CD14-positive monocyte (primary cell): ENCODE measurements at regions not wholly inside any gene's neighbourhood (a gene's known extent, or its start where the extent isn't known, plus 50 kb on each side); places are given as distances from the start of the nearest gene placed in this dataset.

ENCODE experiments used
- DNase-seq, 3 donors: peaks; one replicate each; pipeline ENCODE4 v3.0.0-alpha.2; 2011 to 2022
- H2AFZ ChIP-seq: 2 replicates; pipeline ENCODE4 v1.6.0; 2012; ENCODE audit warnings: mild to moderate bottlenecking, low read depth, low read length, inconsistent platforms; ENCODE audit not compliant: insufficient read depth, poor library complexity, severe bottlenecking
- H3K27ac ChIP-seq, 2 donors: 1 replicate in 1 of 2; 2 replicates in 1 of 2; pipeline ENCODE4 v1.5.1; 2012 to 2013; ENCODE audit warnings: low read length in 2 of 2, control low read depth in 1 of 2, inconsistent platforms in 1 of 2, low read depth in 1 of 2, mild to moderate bottlenecking in 1 of 2
- H3K27me3 ChIP-seq, 2 donors: one replicate each; pipeline versions ENCODE4 v1.6.0 to v1.6.1; 2011 to 2013; ENCODE audit warnings: low read length in 2 of 2; ENCODE audit not compliant: control insufficient read depth in 2 of 2, insufficient read depth in 2 of 2
- H3K36me3 ChIP-seq, 2 donors: replicated peaks in 1 of 2; 1 replicate in 1 of 2; 2 replicates in 1 of 2; pipeline versions ENCODE4 v1.5.1 to v1.6.1; 2012 to 2013; ENCODE audit warnings: low read length in 2 of 2, control low read depth in 1 of 2, inconsistent platforms in 1 of 2, mild to moderate bottlenecking in 1 of 2; ENCODE audit not compliant: insufficient read depth in 2 of 2, control insufficient read depth in 1 of 2
- H3K4me1 ChIP-seq, 2 donors: 1 replicate in 1 of 2; 2 replicates in 1 of 2; pipeline versions ENCODE4 v1.5.1 to v1.6.1; 2012 to 2013; ENCODE audit warnings: low read length in 2 of 2, control low read depth in 1 of 2, inconsistent platforms in 1 of 2, mild to moderate bottlenecking in 1 of 2, moderate library complexity in 1 of 2; ENCODE audit not compliant: insufficient read depth in 2 of 2, control insufficient read depth in 1 of 2
- H3K4me2 ChIP-seq: replicated peaks from 2 replicates; pipeline ENCODE3; 2012; ENCODE audit warnings: low read length, moderate library complexity, mild to moderate bottlenecking; ENCODE audit not compliant: poor library complexity, severe bottlenecking; ENCODE audit errors: extremely low read depth
- H3K4me3 ChIP-seq, 3 experiments: fragments of 200-600 bp in 1 of 3; sonication (generic) in 1 of 3; replicated peaks in 1 of 3; 1 replicate in 2 of 3; 2 replicates in 1 of 3; pipeline ENCODE4 v1.5.1; 2011 to 2013; ENCODE audit warnings: low read length in 3 of 3, mild to moderate bottlenecking in 3 of 3, control low read depth in 2 of 3, low read depth in 2 of 3, inconsistent platforms in 1 of 3, moderate library complexity in 1 of 3
- H3K79me2 ChIP-seq: 2 replicates; pipeline ENCODE4 v1.6.0; 2012; ENCODE audit warnings: mild to moderate bottlenecking, control low read depth, inconsistent platforms, low read length, moderate library complexity; ENCODE audit not compliant: insufficient read depth
- H3K9ac ChIP-seq: 2 replicates; pipeline ENCODE4 v1.6.0; 2017; ENCODE audit warnings: low read length, mild to moderate bottlenecking; ENCODE audit not compliant: insufficient read depth, poor library complexity, severe bottlenecking
- H3K9me3 ChIP-seq, 2 donors: replicated peaks in 1 of 2; 1 replicate in 1 of 2; 2 replicates in 1 of 2; pipeline versions ENCODE4 v1.5.1 to v1.6.1; 2012 to 2013; ENCODE audit warnings: low read length in 2 of 2, control low read depth in 1 of 2; ENCODE audit not compliant: control insufficient read depth in 1 of 2, insufficient read depth in 1 of 2
- H4K20me1 ChIP-seq: 2 replicates; pipeline ENCODE4 v1.6.0; 2012; ENCODE audit warnings: mild to moderate bottlenecking, low read length, control low read depth, moderate library complexity; ENCODE audit not compliant: insufficient read depth
- H3K27ac Mint-ChIP-seq, 7 donors: one replicate each; pipeline ENCODE4 v1.8.0; 2020; ENCODE audit warnings: mild to moderate bottlenecking in 7 of 7, mixed read lengths in 7 of 7, moderate library complexity in 6 of 7, inconsistent platforms in 2 of 7
- H3K27me3 Mint-ChIP-seq, 3 donors: one replicate each; pipeline ENCODE4 v1.8.0; 2021 to 2022; ENCODE audit warnings: low read depth in 3 of 3, mild to moderate bottlenecking in 3 of 3, mixed read lengths in 3 of 3, moderate library complexity in 3 of 3, inconsistent platforms in 1 of 3
- H3K36me3 Mint-ChIP-seq, 2 donors: one replicate each; pipeline ENCODE4 v1.8.0; 2020; ENCODE audit warnings: mixed read lengths in 2 of 2, inconsistent platforms in 1 of 2, mild to moderate bottlenecking in 1 of 2
- H3K4me1 Mint-ChIP-seq: one replicate; pipeline ENCODE4 v1.8.0; 2020; ENCODE audit warnings: mild to moderate bottlenecking, mixed read lengths
- H3K4me3 Mint-ChIP-seq, 2 donors: one replicate each; pipeline ENCODE4 v1.8.0; 2020; ENCODE audit warnings: mild to moderate bottlenecking in 2 of 2, mixed read lengths in 2 of 2, moderate library complexity in 1 of 2
- H3K9me3 Mint-ChIP-seq, 7 donors: one replicate each; pipeline ENCODE4 v1.8.0; 2020 to 2022; ENCODE audit warnings: mixed read lengths in 7 of 7, mild to moderate bottlenecking in 6 of 7, moderate library complexity in 6 of 7, inconsistent platforms in 2 of 7
- CTCF ChIP-seq: fragments of 200-600 bp; IDR thresholded peaks from one replicate; pipeline ENCODE4 v1.8.0; 2022; ENCODE audit warnings: antibody characterized with exemption, mild to moderate bottlenecking
- WGBS: methylation state at CpG from one replicate; pipeline ENCODE4 v1.1.5; 2013; ENCODE audit warnings: missing lambda C conversion rate; ENCODE audit not compliant: insufficient coverage; 5-methylcytosine and 5-hydroxymethylcytosine counted together
- intact Hi-C, 2 donors: fragments of 100-400 bp; cut with micrococcal nuclease; formaldehyde crosslinking; loops; one replicate each; pipeline versions ENCODE4 v1.15.0 to v1.15.1; 2023

- Mint-ChIP-seq H3K4me3 (no peak overlapping the region), H3K36me3 (no peaks in the 10 kb centered on the region), H3K27me3 (no peaks in the 10 kb centered on the region), H3K9me3 (peaks cover 0 to under 1% (median 0%) of the 10 kb centered on the region in 7 donors), H3K27ac (no peak overlapping the region), H3K4me1 (no peaks in the 10 kb centered on the region)
- Histone ChIP-seq H4K20me1 (no peaks in the 10 kb centered on the region), H3K79me2 (no peaks in the 10 kb centered on the region), H3K9ac (no peak overlapping the region), H3K36me3 (no peaks in the 10 kb centered on the region), H3K27me3 (no peaks in the 10 kb centered on the region), H3K4me3 (no peak overlapping the region), H2AFZ (no peak overlapping the region), H3K4me2 (no peak overlapping the region), H3K4me1 (no peaks in the 10 kb centered on the region), H3K27ac (no peak overlapping the region), H3K9me3 (no peaks in the 10 kb centered on the region)
- intact Hi-C loops = no loop called here
- WGBS = no CpG with 5 or more reads among the region's 1 CpG
- TF ChIP-seq CTCF = no peak
- no peak for DNase-seq
Measured at GRCh38 chr6:94845742-94846141, 731.6 kb upstream of the MANEA start.

- Mint-ChIP-seq H3K9me3 (peaks cover 0 to 3% (median 0%) of the 10 kb centered on the region in 7 donors), H3K4me1 (no peaks in the 10 kb centered on the region), H3K27ac (no peak overlapping the region), H3K4me3 (no peak overlapping the region), H3K36me3 (no peaks in the 10 kb centered on the region), H3K27me3 (peaks cover 0 to 1% (median 0%) of the 10 kb centered on the region in 3 donors)
- intact Hi-C loops = no loop called here
- H3K4me3 ChIP-seq = no peak overlapping the region
- TF ChIP-seq CTCF = no peak
- no peaks in the 10 kb centered on the region for H3K4me1 ChIP-seq
- H4K20me1 ChIP-seq = no peaks in the 10 kb centered on the region
- H2AFZ ChIP-seq = no peak overlapping the region
- H3K9ac ChIP-seq = no peak overlapping the region
- H3K9me3 ChIP-seq = no peaks in the 10 kb centered on the region
- H3K4me2 ChIP-seq = no peak overlapping the region
- no peaks in the 10 kb centered on the region for H3K79me2 ChIP-seq
- no peaks in the 10 kb centered on the region for H3K36me3 ChIP-seq
- DNase-seq = no peak
- H3K27me3 ChIP-seq = no peaks in the 10 kb centered on the region
- no peak overlapping the region for H3K27ac ChIP-seq
Measured at GRCh38 chr6:94835264-94835663, 742.1 kb upstream of the MANEA start.
